Nephron progenitor cell (in vitro differentiated cells): ENCODE measurements at regions not wholly inside any gene's neighbourhood (a gene's known extent, or its start where the extent isn't known, plus 50 kb on each side); places are given as distances from the start of the nearest gene placed in this dataset.

ENCODE experiments used
- DNase-seq: peaks from one replicate; pipeline ENCODE4 v3.0.0; 2021
- H3K27ac Mint-ChIP-seq: 2 replicates; pipeline ENCODE4 v1.8.0; 2021; ENCODE audit warnings: mild to moderate bottlenecking, moderate library complexity, mixed read lengths
- H3K27me3 Mint-ChIP-seq: 2 replicates; pipeline ENCODE4 v1.8.0; 2021; ENCODE audit warnings: mild to moderate bottlenecking, low read depth, mixed read lengths; ENCODE audit not compliant: poor library complexity
- H3K36me3 Mint-ChIP-seq: 2 replicates; pipeline ENCODE4 v1.8.0; 2021; ENCODE audit warnings: low read depth, mixed read lengths
- H3K4me1 Mint-ChIP-seq: 2 replicates; pipeline ENCODE4 v1.8.0; 2021; ENCODE audit warnings: mixed read lengths
- H3K4me3 Mint-ChIP-seq: 2 replicates; pipeline ENCODE4 v1.8.0; 2021; ENCODE audit warnings: mild to moderate bottlenecking, moderate library complexity, mixed read lengths
- H3K9me3 Mint-ChIP-seq: 2 replicates; pipeline ENCODE4 v1.8.0; 2021; ENCODE audit warnings: mild to moderate bottlenecking, moderate library complexity, mixed read lengths
- TF ChIP-seq, protein P1 (sequence below): fragments of 200-600 bp; sonication (generic); IDR thresholded peaks from 2 replicates; pipeline ENCODE4 v1.5.0; 2021; ENCODE audit warnings: antibody characterized with exemption

GRCh38 chr6:44699851-44700250 is 312.3 kb downstream of the CDC5L start:
- no peak overlapping the region for H3K27ac Mint-ChIP-seq
- H3K27me3 Mint-ChIP-seq, result peaks cover 6% of the 10 kb centered on the region
- peaks cover 10% of the 10 kb centered on the region for H3K4me1 Mint-ChIP-seq
- no peak overlapping the region for H3K4me3 Mint-ChIP-seq
- H3K9me3 Mint-ChIP-seq, result peaks cover 4% of the 10 kb centered on the region
- no peaks in the 10 kb centered on the region for H3K36me3 Mint-ChIP-seq
- TF ChIP-seq, protein P1, sequence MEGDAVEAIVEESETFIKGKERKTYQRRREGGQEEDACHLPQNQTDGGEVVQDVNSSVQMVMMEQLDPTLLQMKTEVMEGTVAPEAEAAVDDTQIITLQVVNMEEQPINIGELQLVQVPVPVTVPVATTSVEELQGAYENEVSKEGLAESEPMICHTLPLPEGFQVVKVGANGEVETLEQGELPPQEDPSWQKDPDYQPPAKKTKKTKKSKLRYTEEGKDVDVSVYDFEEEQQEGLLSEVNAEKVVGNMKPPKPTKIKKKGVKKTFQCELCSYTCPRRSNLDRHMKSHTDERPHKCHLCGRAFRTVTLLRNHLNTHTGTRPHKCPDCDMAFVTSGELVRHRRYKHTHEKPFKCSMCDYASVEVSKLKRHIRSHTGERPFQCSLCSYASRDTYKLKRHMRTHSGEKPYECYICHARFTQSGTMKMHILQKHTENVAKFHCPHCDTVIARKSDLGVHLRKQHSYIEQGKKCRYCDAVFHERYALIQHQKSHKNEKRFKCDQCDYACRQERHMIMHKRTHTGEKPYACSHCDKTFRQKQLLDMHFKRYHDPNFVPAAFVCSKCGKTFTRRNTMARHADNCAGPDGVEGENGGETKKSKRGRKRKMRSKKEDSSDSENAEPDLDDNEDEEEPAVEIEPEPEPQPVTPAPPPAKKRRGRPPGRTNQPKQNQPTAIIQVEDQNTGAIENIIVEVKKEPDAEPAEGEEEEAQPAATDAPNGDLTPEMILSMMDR, result no peak
- DNase-seq, result no peak

- Mint-ChIP-seq H3K4me3 (no peak overlapping the region), H3K27ac (no peak overlapping the region), H3K4me1 (peaks cover 11% of the 10 kb centered on the region), H3K27me3 (peaks cover 6% of the 10 kb centered on the region), H3K36me3 (no peaks in the 10 kb centered on the region), H3K9me3 (peaks cover 4% of the 10 kb centered on the region)
- no peak for DNase-seq
- TF ChIP-seq, protein P1, result no peak
These were observed 312.9 kb downstream of the CDC5L start for GRCh38 chr6:44700422-44700821.

- no peak for DNase-seq
- Mint-ChIP-seq H3K27ac (no peak overlapping the region), H3K36me3 (no peaks in the 10 kb centered on the region), H3K4me3 (no peak overlapping the region), H3K9me3 (peaks cover 4% of the 10 kb centered on the region), H3K27me3 (peaks cover 6% of the 10 kb centered on the region), H3K4me1 (peaks cover 18% of the 10 kb centered on the region)
- TF ChIP-seq, protein P1, result no peak
These were observed 313.6 kb downstream of the CDC5L start for GRCh38 chr6:44701038-44701636.

- Mint-ChIP-seq H3K4me3 (no peak overlapping the region), H3K27ac (no peak overlapping the region), H3K36me3 (no peaks in the 10 kb centered on the region), H3K4me1 (peaks cover 21% of the 10 kb centered on the region), H3K9me3 (peaks cover 4% of the 10 kb centered on the region), H3K27me3 (peaks cover 8% of the 10 kb centered on the region)
- no peak for DNase-seq
- TF ChIP-seq, protein P1, result no peak
These were observed 314.2 kb downstream of the CDC5L start for GRCh38 chr6:44701637-44702101.

DNA sequence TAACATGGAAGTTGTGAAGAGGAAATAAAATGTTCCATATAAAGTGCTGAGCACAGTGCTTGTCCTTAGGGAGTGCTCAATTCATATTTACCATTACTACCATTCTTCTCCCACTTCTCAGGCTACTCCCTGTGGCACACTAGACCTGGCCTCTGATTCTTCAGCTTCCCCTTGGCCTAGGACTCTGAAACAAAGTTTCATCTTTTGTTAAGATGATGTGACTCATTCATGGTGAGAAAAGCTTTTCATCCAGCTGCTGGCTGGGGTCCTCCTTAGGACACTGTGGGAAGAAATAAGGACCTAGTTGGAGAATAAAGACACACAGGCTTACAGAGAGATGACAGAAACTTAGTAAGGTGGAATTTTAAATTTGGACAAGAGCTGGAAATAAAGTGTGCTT is 314.8 kb downstream of the CDC5L start:
- Mint-ChIP-seq H3K27ac (no peak overlapping the region), H3K27me3 (peaks cover 10% of the 10 kb centered on the region), H3K4me3 (no peak overlapping the region), H3K4me1 (peaks cover 21% of the 10 kb centered on the region), H3K36me3 (no peaks in the 10 kb centered on the region), H3K9me3 (peaks cover 4% of the 10 kb centered on the region)
- DNase-seq, result no peak
- TF ChIP-seq, protein P1, result no peak
